HG03432 (cell line): ENCODE measurements at regions not wholly inside any gene's neighbourhood (a gene's known extent, or its start where the extent isn't known, plus 50 kb on each side); places are given as distances from the start of the nearest gene placed in this dataset.

Experiments
- ATAC-seq: cut with Tn5 transposase; IDR thresholded peaks from one replicate; pipeline ENCODE4 v1.9.1; 2021; ENCODE audit warnings: mild to moderate bottlenecking, moderate library complexity; ENCODE audit not compliant: unreplicated experiment

GRCh38 chr2:226066391-226066790 is 666.9 kb downstream of the NYAP2 start:
- no peak for ATAC-seq

GRCh38 chr2:226064932-226065570 is 665.5 kb downstream of the NYAP2 start:
- no peak for ATAC-seq

DNA sequence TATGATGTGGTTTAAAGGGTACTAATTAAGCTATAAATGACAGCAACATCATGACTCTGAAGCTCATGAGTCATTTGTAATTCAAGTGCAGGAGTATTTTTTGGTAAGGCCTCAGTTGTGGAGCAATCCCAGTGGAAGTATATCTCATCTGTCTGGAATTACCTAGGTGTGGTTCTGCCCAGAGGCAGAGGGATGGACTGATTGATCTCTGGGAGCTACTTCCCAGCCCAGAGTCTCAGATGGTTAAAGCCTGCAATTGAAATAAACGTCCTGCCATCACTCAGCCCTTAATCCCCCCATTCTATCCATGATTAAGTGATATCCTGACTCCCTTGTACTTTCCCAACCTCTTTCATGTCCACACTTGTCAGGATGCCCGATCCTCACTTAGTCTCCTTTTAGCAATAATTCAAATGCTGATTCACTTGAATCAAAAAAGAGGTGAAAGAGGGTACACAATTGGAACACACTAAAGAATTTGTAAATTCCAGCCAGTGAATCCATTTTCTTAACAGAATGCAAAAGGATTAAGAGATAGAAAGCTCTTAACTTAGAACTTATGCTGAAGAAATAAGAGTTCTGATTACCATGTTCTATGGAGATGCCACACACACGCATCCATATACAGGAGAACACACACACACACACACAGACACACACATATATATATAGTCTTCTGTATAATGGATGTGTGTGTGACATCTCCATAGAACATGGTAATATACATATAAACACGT is 664.4 kb downstream of the NYAP2 start:
- no peak for ATAC-seq

DNA sequence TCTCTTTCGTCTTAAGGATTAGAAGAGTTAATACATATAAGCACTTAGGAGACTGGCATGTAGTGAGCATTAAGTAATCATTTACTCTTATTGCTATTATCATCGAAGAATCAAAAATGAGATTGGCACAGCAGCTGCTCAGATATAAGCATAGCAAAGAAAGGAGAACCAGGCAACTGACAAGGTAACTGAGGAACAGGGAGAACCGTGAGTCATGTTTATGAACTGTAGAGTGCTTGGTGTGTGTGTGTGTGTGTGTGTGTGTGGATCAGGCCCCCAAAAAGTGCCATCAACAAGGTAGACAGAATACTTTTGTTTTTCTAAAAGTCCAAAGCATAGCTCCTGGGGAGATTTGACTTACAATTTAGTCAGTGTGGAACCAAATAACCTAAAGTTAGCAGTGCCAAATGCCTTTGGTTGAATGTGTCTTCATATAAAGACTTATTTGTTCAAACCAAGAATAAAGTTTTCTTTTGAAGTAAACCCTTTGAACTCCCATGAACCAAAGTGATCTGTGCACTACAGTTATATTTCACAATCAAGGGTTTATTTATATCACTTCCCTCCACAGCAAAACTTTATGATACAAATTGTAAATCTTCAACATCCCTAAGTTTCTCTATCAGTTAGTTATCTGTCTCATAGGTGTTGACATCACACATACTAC is 660.6 kb downstream of the NYAP2 start:
- no peak for ATAC-seq

- ATAC-seq, result no peak
Measured at GRCh38 chr2:226057914-226058313, 658.4 kb downstream of the NYAP2 start.

DNA sequence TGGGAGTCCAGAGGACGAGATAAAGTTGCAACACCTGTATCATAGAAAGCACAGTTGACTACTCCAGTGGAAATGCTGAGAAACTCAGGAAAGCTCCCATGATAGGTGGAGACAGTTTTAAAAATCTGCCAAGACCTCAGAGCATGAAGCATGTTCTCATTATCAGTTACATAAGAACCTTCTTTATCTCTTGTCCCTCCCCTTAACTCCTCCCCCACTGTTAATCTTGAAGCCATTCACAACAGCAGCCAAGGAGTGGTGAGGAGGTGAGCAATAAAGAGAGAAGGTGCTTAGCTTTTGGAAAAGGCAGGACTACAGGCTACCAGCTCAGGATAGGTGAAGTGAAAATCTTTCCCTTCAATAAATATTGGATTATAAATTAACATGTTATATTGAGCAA is 657.9 kb downstream of the NYAP2 start:
- ATAC-seq, result no peak

DNA sequence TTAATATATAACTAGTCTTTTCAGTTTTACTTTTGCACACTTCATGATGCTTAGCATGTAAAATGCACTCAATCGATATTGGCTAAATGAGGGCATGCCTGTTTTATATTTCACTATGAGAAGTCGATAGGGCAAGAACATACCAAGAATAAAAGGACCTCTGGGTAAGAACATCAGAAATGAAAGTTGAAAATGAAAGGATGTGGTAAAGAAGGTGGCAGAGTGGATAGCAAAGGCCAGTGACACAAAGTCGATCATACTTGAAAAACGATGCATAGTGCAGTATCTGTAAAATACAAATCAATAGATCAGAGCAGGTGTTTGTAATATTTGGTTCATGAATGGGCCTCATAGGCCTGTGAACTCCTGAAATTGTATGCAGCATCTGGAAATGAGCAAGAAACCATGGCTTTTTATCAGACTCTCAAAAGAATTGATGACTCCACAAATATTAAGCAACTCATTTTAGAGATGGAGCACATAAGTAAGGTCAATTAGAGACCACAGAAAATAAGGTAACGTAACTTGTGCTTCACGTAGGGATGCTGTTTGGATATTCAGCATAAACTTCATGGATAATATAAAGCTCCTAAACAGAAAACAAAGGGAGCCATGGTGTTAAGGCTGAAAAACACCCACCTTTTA is 653.4 kb downstream of the NYAP2 start:
- ATAC-seq, result no peak

GRCh38 chr2:226050822-226051221 is 651.3 kb downstream of the NYAP2 start:
- ATAC-seq, result no peak

DNA sequence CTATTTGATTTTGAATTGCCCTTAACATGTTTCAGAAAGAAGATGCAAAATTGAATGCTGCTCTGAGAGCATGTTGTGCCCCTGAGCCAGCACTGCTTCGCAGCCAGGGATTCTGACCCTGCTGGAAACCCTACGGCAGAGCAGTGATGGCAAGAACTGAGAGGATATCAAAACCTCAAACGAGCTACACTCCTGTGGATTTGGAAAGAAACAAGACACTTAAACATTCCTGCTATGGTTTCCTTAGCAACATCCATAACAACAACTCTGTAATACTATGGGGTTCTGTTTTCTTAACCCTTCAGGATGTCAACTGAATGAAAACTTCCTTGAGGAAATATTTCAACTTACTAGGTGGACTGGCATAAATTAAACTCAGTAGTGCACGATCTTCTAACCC is 649.1 kb downstream of the NYAP2 start:
- no peak for ATAC-seq

GRCh38 chr2:226045080-226045479 is 645.6 kb downstream of the NYAP2 start:
- ATAC-seq, result no peak

DNA sequence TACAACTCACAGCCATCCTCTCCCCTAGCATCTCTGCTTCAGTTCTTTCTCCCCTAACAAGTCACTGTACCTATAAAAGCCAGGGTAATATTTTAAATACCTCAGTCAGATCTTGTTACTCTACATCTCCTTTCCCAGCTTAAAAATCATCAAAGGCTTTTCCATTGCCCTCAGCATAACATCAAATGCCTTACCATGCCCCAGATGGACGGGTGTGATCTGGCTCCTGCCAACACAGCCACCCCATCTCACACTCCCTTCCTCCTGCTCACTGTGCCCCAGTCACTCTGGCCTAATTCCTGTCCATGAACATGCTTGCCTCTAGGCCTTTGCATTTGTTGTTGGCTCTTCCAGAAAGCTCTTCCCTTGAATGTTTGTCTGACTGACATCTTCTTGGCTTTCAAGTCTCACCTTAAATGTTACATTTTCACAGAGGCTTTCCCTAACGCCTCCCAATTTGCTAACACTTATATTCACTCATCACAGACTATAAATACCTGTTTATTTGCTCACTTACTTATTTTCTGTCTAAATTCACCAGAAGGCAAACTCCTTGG is 640.9 kb downstream of the NYAP2 start:
- no peak for ATAC-seq

DNA sequence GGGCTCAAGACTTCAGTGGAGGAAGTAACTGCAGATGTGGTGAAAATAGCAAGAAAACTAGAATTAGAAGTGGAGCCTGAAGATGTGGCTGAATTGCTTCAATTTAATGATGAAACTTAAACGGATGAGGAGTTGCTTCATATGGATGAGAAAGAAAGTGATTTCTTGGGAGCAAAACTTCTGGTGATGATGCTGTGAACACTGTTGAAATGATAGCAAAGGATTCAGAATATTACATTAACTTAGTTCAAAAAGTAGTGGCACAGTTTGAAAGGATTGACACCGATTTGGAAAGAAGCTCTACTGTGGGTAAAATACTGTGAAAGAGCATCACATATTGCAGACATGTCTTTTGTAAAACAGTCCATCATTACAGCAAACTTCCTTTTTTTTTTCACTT is 638.0 kb downstream of the NYAP2 start:
- no peak for ATAC-seq

- ATAC-seq, result no peak
Measured at GRCh38 chr2:226031647-226032501, 632.4 kb downstream of the NYAP2 start.

GRCh38 chr2:226030788-226031646 is 631.5 kb downstream of the NYAP2 start:
- peak; percentile 77 for ATAC-seq

DNA sequence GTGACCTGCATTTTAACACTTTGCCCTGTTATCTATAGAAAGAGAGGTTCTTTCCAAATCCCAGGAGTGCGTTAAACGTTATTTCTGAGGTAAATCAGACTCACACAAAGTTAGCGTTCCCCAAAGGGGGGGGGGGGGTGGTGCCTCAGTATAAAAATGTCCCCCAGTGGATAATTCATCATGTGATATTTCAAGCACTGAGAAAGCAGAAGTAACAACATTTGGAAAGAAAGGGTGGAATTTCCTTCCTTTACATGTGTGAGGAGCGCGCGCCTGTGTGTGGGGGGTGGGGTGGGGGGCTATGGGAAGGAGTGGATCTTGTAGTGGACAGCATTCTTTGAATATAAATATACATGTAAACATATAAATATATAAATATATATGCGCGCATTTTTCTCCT is 630.9 kb downstream of the NYAP2 start:
- no peak for ATAC-seq

- no peak for ATAC-seq
Measured at GRCh38 chr2:226023946-226024345, 624.4 kb downstream of the NYAP2 start.

DNA sequence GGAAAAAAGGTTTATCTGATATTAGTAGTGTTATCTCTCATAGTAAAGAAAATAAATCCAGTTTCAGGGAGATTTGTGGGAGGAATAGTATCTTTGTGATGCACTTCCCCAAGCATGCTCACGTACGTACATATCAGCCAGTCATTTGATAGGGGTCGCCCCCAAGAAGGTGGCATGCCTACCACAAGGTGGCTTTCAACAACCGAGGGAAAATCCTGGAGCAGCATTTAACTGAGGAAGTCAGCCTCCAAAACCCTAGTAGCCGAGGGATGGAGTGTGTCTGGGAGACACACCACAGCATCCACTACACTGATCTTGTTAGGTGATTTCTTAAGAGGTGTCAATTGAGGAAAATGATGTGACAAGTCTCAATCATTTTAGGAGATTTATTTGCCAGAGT is 623.9 kb downstream of the NYAP2 start:
- no peak for ATAC-seq

DNA sequence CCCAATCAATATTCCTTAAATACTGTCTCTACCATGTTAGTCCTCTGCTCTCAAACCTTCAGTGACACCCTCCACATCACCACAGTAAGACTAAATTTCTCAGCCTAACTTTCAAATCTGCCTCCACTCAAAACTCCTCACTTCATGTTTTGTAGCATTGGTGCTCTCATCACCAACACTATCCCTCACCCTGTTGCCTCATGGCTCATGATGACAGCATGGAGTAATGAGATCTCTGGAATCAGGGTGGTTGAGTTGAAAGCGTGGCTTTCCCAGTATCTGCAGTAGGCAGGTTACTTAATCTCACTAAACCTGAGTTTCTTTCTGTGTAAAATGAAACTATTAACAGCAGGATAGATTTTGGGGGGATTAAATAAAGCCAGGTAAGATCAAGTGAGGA is 621.4 kb downstream of the NYAP2 start:
- no peak for ATAC-seq

GRCh38 chr2:226020176-226020575 is 620.7 kb downstream of the NYAP2 start:
- no peak for ATAC-seq

DNA sequence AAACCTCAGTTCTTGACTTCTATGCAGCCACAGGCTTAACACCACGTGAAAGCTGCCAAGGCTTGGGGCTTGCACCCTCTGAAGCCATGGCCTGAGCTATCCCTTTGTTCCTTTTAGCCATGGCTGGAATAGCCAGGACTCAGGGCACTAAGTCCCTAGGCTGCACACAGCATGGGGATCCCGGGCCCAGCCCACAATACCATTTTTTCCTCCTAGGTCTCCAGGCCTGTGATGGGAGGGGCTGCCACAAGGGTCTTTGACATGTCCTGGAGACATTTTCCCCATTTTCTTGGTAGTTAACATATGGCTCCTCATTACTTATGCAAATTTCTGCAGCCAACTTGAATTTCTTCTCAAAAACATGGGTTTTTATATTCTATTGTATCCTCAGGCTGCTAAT is 619.1 kb downstream of the NYAP2 start:
- no peak for ATAC-seq
